ENCODE measurements at regions not wholly inside any gene's neighbourhood (a gene's known extent, or its start where the extent isn't known, plus 50 kb on each side); places are given as distances from the start of the nearest gene placed in this dataset.
"Not testable (repeated sequence)": the region's sequence is repeated elsewhere in the genome, so short reads cannot be mapped to it uniquely, and the experiment has no call there.

DNA sequence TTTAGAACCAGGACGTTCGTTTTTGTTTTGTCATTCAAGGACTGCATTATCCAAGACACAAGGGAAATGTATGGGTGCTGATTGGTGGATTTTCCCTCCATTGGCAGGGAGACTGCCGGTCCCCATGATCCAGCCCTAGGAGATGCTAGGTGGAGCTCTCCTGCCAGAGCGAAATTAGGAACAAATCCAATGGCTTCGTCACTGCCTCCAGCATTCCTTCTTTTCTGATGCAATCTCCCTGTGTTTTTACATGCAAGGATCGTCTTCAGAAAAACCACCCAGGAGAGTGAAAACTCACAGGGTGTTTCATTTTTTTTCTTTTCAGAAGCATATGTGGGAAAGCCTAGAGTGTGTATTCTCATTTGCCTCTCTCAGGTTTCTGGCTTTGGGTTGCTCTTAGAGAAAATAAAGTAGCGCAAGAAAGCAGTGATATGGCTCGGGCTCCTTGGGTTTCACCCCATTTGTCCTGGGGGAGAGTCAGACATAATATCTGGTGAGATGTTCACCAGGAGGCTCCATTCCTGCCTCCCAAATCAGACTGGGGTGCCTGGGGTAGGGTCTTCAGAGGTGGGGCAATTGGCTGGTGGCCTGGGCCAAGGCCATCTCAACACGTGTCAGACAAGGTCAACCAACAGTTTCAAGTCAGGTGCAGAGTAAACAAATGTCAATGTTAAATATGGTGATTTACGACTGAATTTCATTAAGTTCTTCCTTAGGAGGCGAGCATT lies 450.9 kb upstream of the MKI67 start:
- H3K4me3 ChIP-seq (ENCODE audit: low read depth, low read length) = no peak overlapping the region
- DNase-seq (ENCODE audit: low read depth) = peak; percentile 11
- no peak for TF ChIP-seq CTCF (IDR thresholded peaks at IDR 0.05; ENCODE audit: insufficient read depth, low read length)

- no peak overlapping the region for H3K4me3 ChIP-seq (ENCODE audit: low read depth, low read length)
- DNase-seq (ENCODE audit: low read depth) = no peak
- no peak for TF ChIP-seq CTCF (IDR thresholded peaks at IDR 0.05; ENCODE audit: insufficient read depth, low read length)
Observed at GRCh38 chr10:128577958-128578750, 451.9 kb upstream of the MKI67 start.

GRCh38 chr10:128578766-128579165 lies 452.5 kb upstream of the MKI67 start:
- no peak for TF ChIP-seq CTCF (IDR thresholded peaks at IDR 0.05; ENCODE audit: insufficient read depth, low read length)
- no peak for DNase-seq (ENCODE audit: low read depth)
- no peak overlapping the region for H3K4me3 ChIP-seq (ENCODE audit: low read depth, low read length)

GRCh38 chr10:128579280-128579865 lies 453.1 kb upstream of the MKI67 start:
- no peak overlapping the region for H3K4me3 ChIP-seq (ENCODE audit: low read depth, low read length)
- no peak for DNase-seq (ENCODE audit: low read depth)
- no peak for TF ChIP-seq CTCF (IDR thresholded peaks at IDR 0.05; ENCODE audit: insufficient read depth, low read length)

GRCh38 chr10:128579901-128580300 lies 453.7 kb upstream of the MKI67 start:
- no peak for TF ChIP-seq CTCF (IDR thresholded peaks at IDR 0.05; ENCODE audit: insufficient read depth, low read length)
- DNase-seq (ENCODE audit: low read depth) = no peak
- no peak overlapping the region for H3K4me3 ChIP-seq (ENCODE audit: low read depth, low read length)

GRCh38 chr10:128583125-128583524 lies 456.9 kb upstream of the MKI67 start:
- DNase-seq (ENCODE audit: low read depth); H3K4me3 ChIP-seq (ENCODE audit: low read depth, low read length): not testable (repeated sequence)

DNA sequence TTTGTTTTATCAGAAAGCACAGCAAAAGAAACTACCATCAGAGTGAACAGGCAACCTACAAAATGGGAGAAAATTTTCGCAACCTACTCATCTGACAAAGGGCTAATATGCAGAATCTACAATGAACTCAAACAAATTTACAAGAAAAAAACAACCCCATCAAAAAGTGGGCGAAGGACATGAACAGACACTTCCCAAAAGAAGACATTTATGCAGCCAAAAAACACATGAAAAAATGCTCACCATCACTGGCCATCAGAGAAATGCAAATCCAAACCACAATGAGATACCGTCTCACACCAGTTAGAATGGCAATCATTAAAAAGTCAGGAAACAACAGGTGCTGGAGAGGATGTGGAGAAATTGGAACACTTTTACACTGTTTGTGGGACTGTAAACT lies 460.4 kb upstream of the MKI67 start:
- not testable (repeated sequence) for DNase-seq (ENCODE audit: low read depth); H3K4me3 ChIP-seq (ENCODE audit: low read depth, low read length)

Measured in fibroblast of the aortic adventitia (primary cell).